ENCODE measurements at regions not wholly inside any gene's neighbourhood (a gene's known extent, or its start where the extent isn't known, plus 50 kb on each side); places are given as distances from the start of the nearest gene placed in this dataset.

- no peaks in the 10 kb centered on the region for H3K36me3 ChIP-seq (ENCODE audit: control insufficient read depth, insufficient read depth, low read length)
- no peak for TF ChIP-seq CTCF (IDR thresholded peaks at IDR 0.05; ENCODE audit: insufficient read depth, low read length, poor library complexity, severe bottlenecking)
- H3K27me3 ChIP-seq (ENCODE audit: control insufficient read depth, insufficient read depth, low read length): no peaks in the 10 kb centered on the region
- DNase-seq (ENCODE audit: low read depth): no peak
- no peak overlapping the region for H3K4me3 ChIP-seq (ENCODE audit: low read depth, low read length)
Observed at GRCh38 chr9:13956107-13956506, 357.8 kb downstream of the NFIB start.

GRCh38 chr9:13952906-13953305, 361.0 kb downstream of the NFIB start:
- no peak for DNase-seq (ENCODE audit: low read depth)
- TF ChIP-seq CTCF (IDR thresholded peaks at IDR 0.05; ENCODE audit: insufficient read depth, low read length, poor library complexity, severe bottlenecking): no peak
- H3K4me3 ChIP-seq (ENCODE audit: low read depth, low read length): no peak overlapping the region
- no peaks in the 10 kb centered on the region for H3K27me3 ChIP-seq (ENCODE audit: control insufficient read depth, insufficient read depth, low read length)
- no peaks in the 10 kb centered on the region for H3K36me3 ChIP-seq (ENCODE audit: control insufficient read depth, insufficient read depth, low read length)

GRCh38 chr9:13948037-13948436, 365.9 kb downstream of the NFIB start:
- no peak for TF ChIP-seq CTCF (IDR thresholded peaks at IDR 0.05; ENCODE audit: insufficient read depth, low read length, poor library complexity, severe bottlenecking)
- Histone ChIP-seq H3K36me3 (ENCODE audit: control insufficient read depth, insufficient read depth, low read length) (no peaks in the 10 kb centered on the region), H3K4me3 (ENCODE audit: low read depth, low read length) (no peak overlapping the region), H3K27me3 (ENCODE audit: control insufficient read depth, insufficient read depth, low read length) (no peaks in the 10 kb centered on the region)
- DNase-seq (ENCODE audit: low read depth): no peak

GRCh38 chr9:13943176-13943575, 370.8 kb downstream of the NFIB start:
- Histone ChIP-seq H3K27me3 (ENCODE audit: control insufficient read depth, insufficient read depth, low read length) (no peaks in the 10 kb centered on the region), H3K36me3 (ENCODE audit: control insufficient read depth, insufficient read depth, low read length) (no peaks in the 10 kb centered on the region), H3K4me3 (ENCODE audit: low read depth, low read length) (no peak overlapping the region)
- DNase-seq (ENCODE audit: low read depth): no peak
- TF ChIP-seq CTCF (IDR thresholded peaks at IDR 0.05; ENCODE audit: insufficient read depth, low read length, poor library complexity, severe bottlenecking): no peak

GRCh38 chr9:13942695-13943094, 371.2 kb downstream of the NFIB start:
- peak; percentile 94 for DNase-seq (ENCODE audit: low read depth)

More at GRCh38 chr9:13942695-13943094, 371.2 kb downstream of the NFIB start:
- H3K4me3 ChIP-seq (ENCODE audit: low read depth, low read length): no peak overlapping the region
- TF ChIP-seq CTCF (IDR thresholded peaks at IDR 0.05; ENCODE audit: insufficient read depth, low read length, poor library complexity, severe bottlenecking): no peak
- no peaks in the 10 kb centered on the region for H3K27me3 ChIP-seq (ENCODE audit: control insufficient read depth, insufficient read depth, low read length)
- no peaks in the 10 kb centered on the region for H3K36me3 ChIP-seq (ENCODE audit: control insufficient read depth, insufficient read depth, low read length)

All from kidney epithelial cell (primary cell).